A549 (cell line): ENCODE measurements at regions not wholly inside any gene's neighbourhood (a gene's known extent, or its start where the extent isn't known, plus 50 kb on each side); places are given as distances from the start of the nearest gene placed in this dataset.

Source experiments
- ATAC-seq, 2 experiments: fragments of 200-7000 bp in 1 of 2; fragments of >200 bp in 1 of 2; cut with Nextera tagmentation in 1 of 2; cut with Tn5 transposase in 1 of 2; 3 replicates each; pipeline versions ENCODE4 v1.8.0 to v1.9.1; 2018 to 2020; ENCODE audit warnings: mild to moderate bottlenecking in 1 of 2, moderate library complexity in 1 of 2
- CTCF ChIA-PET: fragments of 300-600 bp; sonication (Branson Sonifier 250); formaldehyde crosslinking; extraction: SDS; loops from one replicate; lab custom pipeline; 2021; ENCODE audit warnings: antibody characterized with exemption, inconsistent platforms; lab: Yijun Ruan, JAX
- POLR2A ChIA-PET: fragments of 350-600 bp; formaldehyde crosslinking; extraction: SDS; loops from one replicate; lab custom pipeline; 2021; ENCODE audit warnings: antibody characterized with exemption, inconsistent platforms; lab: Yijun Ruan, JAX
- DNase-seq, 2 experiments: peaks; one replicate each; pipeline versions ENCODE4 v3.0.0 to v3.0.0-alpha.2; 2011 to 2016; ENCODE audit warnings: low read depth in 1 of 2, low spot score in 1 of 2
- FAIRE-seq: peaks from 2 replicates; lab custom pipeline; 2011; peaks lifted over from hg19 to GRCh38; lab: Jason Lieb, UNC
- H3K27ac ChIP-seq, 2 experiments: fragments of >200 bp; sonication (Bioruptor Twin); formaldehyde crosslinking; 3 replicates each; pipeline ENCODE4 v1.5.1; 2016 to 2017
- H3K4me1 ChIP-seq: fragments of >200 bp; sonication (Bioruptor Twin); formaldehyde crosslinking; 3 replicates; pipeline ENCODE4 v1.6.1; 2016
- H3K4me2 ChIP-seq: fragments of >200 bp; sonication (Bioruptor Twin); formaldehyde crosslinking; 3 replicates; pipeline ENCODE4 v1.6.1; 2016
- H3K4me3 ChIP-seq: fragments of >200 bp; sonication (Bioruptor Twin); formaldehyde crosslinking; 3 replicates; pipeline ENCODE4 v1.5.1; 2016
- H3K9me3 ChIP-seq: fragments of >200 bp; sonication (Bioruptor Twin); formaldehyde crosslinking; 3 replicates; pipeline ENCODE4 v1.6.1; 2016
- ATOH8 ChIP-seq: fragments of 250-450 bp; sonication (Bioruptor Pico); IDR thresholded peaks from 2 replicates; pipeline ENCODE4 v1.5.0; 2020; ENCODE audit warnings: low read depth, mild to moderate bottlenecking, moderate library complexity
- BCL3 ChIP-seq: fragments of >200 bp; sonication (Bioruptor Twin); formaldehyde crosslinking; IDR thresholded peaks from 3 replicates; pipeline ENCODE4 v1.6.1; 2016
- CEBPB ChIP-seq, 2 experiments: fragments of >200 bp in 1 of 2; sonication (Bioruptor Twin) in 1 of 2; formaldehyde crosslinking in 1 of 2; IDR thresholded peaks; 2 replicates each; pipeline ENCODE4 v1.6.1; 2012 to 2016
- EHF ChIP-seq: fragments of 250-450 bp; sonication (Bioruptor Pico); IDR thresholded peaks from 2 replicates; pipeline ENCODE4 v1.5.0; 2020; ENCODE audit warnings: mild to moderate bottlenecking
- FOSB ChIP-seq: fragments of 250-450 bp; sonication (Bioruptor Pico); IDR thresholded peaks from 2 replicates; pipeline ENCODE4 v1.5.0; 2020; ENCODE audit warnings: mild to moderate bottlenecking, moderate library complexity
- FOXS1 ChIP-seq: fragments of 250-450 bp; sonication (Bioruptor Pico); IDR thresholded peaks from 2 replicates; pipeline ENCODE4 v1.5.0; 2020; ENCODE audit warnings: mild to moderate bottlenecking, moderate library complexity
- HDAC2 ChIP-seq: fragments of 200-600 bp; sonication (generic); IDR thresholded peaks from 2 replicates; pipeline ENCODE4 v1.6.1; 2016
- HMGXB4 ChIP-seq: fragments of 250-450 bp; sonication (Bioruptor Pico); IDR thresholded peaks from 2 replicates; pipeline ENCODE4 v1.5.0; 2021; ENCODE audit warnings: mild to moderate bottlenecking, moderate library complexity, borderline replicate concordance
- HOXB13 ChIP-seq: fragments of 250-450 bp; sonication (Bioruptor Pico); IDR thresholded peaks from 2 replicates; pipeline ENCODE4 v1.5.0; 2020; ENCODE audit warnings: low read depth, mild to moderate bottlenecking, moderate library complexity
- JUN ChIP-seq, 2 experiments: fragments of >200 bp; sonication (Bioruptor Twin); formaldehyde crosslinking; IDR thresholded peaks; 2 replicates in 1 of 2; 3 replicates in 1 of 2; pipeline ENCODE4 v1.6.1; 2016 to 2017
- JUNB ChIP-seq: fragments of >200 bp; sonication (Bioruptor Twin); formaldehyde crosslinking; IDR thresholded peaks from 2 replicates; pipeline ENCODE4 v1.6.1; 2016
- KDM5A ChIP-seq: fragments of 200-600 bp; sonication (generic); IDR thresholded peaks from 2 replicates; pipeline ENCODE4 v1.6.1; 2016; ENCODE audit warnings: antibody characterized with exemption, mild to moderate bottlenecking
- MAFK ChIP-seq: fragments of 450-650 bp; IDR thresholded peaks from 2 replicates; pipeline ENCODE4 v1.6.1; 2014; ENCODE audit not compliant: partially characterized antibody
- MAZ ChIP-seq: fragments of 150-350 bp; IDR thresholded peaks from 2 replicates; pipeline ENCODE4 v1.6.1; 2014; ENCODE audit warnings: antibody characterized with exemption, low read depth, low read length, borderline replicate concordance
- MYC ChIP-seq: IDR thresholded peaks from 2 replicates; pipeline ENCODE4 v1.6.1; 2012; ENCODE audit warnings: mild to moderate bottlenecking, inconsistent platforms, low read length, improper control_type of control experiment, borderline replicate concordance
- NFE2L2 ChIP-seq: fragments of 150-350 bp; conservative IDR thresholded peaks from 2 replicates; pipeline ENCODE4 v1.6.1; 2014; ENCODE audit warnings: low read length
- NR3C1 ChIP-seq: fragments of >200 bp; sonication (Bioruptor Twin); formaldehyde crosslinking; IDR thresholded peaks from 3 replicates; pipeline ENCODE4 v1.6.1; 2017
- POLR2AphosphoS2 ChIP-seq: conservative IDR thresholded peaks from 2 replicates; pipeline ENCODE4 v1.6.1; 2012; ENCODE audit warnings: low read length, improper control_type of control experiment, inconsistent platforms
- RAD21 ChIP-seq, 2 experiments: fragments of >200 bp in 1 of 2; sonication (Bioruptor Twin) in 1 of 2; formaldehyde crosslinking in 1 of 2; IDR thresholded peaks in 1 of 2; conservative IDR thresholded peaks in 1 of 2; 2 replicates in 1 of 2; 3 replicates in 1 of 2; pipeline ENCODE4 v1.6.1; 2012 to 2018; ENCODE audit warnings: inconsistent platforms in 1 of 2
- RARB ChIP-seq: fragments of 250-450 bp; sonication (Bioruptor Pico); IDR thresholded peaks from 2 replicates; pipeline ENCODE4 v1.8.0; 2021; ENCODE audit warnings: mild to moderate bottlenecking, moderate library complexity
- RNF2 ChIP-seq: fragments of 200-600 bp; sonication (generic); IDR thresholded peaks from 2 replicates; pipeline ENCODE4 v1.6.1; 2016; ENCODE audit warnings: low read depth, mild to moderate bottlenecking, antibody characterized with exemption, moderate library complexity, borderline replicate concordance
- SMC3 ChIP-seq: fragments of >200 bp; sonication (Bioruptor Twin); formaldehyde crosslinking; IDR thresholded peaks from 3 replicates; pipeline ENCODE4 v1.6.1; 2018; ENCODE audit warnings: inconsistent platforms
- SREBF2 ChIP-seq: fragments of 450-650 bp; IDR thresholded peaks from 2 replicates; pipeline ENCODE4 v1.6.1; 2014; ENCODE audit warnings: mild to moderate bottlenecking, moderate library complexity
- ZC3H11A ChIP-seq: fragments of 450-650 bp; IDR thresholded peaks from 2 replicates; pipeline ENCODE4 v1.6.1; 2014; ENCODE audit warnings: antibody characterized with exemption, mild to moderate bottlenecking
- WGBS: methylation state at CpG from one replicate; pipeline ENCODE4 v1.1.6; 2017; ENCODE audit errors: missing lambda C conversion rate; 5-methylcytosine and 5-hydroxymethylcytosine counted together
- TF ChIP-seq, protein P1 (sequence below): IDR thresholded peaks from 2 replicates; pipeline ENCODE4 v1.6.1; 2012; ENCODE audit warnings: low read depth, borderline replicate concordance
- TF ChIP-seq, protein P2 (sequence below): IDR thresholded peaks from 2 replicates; pipeline ENCODE4 v1.6.1; 2012

DNA sequence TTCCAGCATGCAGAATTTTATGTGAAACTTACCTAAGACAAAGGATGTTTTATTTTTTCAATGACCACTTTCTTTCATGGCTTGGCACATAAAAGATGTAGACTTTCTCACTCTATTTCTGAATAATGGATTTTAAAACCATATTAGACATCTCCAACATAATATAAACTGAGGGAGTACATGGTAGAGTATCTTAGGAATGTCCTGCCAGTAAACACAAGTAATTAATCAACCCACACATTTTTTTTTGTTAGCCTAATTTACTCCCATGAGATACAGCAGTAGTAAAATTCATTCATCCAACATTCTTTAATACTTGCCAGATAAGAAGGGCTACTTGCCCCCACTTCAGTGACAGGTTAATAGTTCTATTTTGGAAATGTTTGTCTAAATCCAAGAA is 235.4 kb upstream of the ADAMTS5 start:
- DNase-seq (no peak), FAIRE-seq (no peak), ATAC-seq (no peak)
- ChIA-PET CTCF (no interaction called here), POLR2A (no interaction called here)
- TF ChIP-seq EHF (CRISPR knock-in tag), result no peak
- Histone ChIP-seq H3K4me3 (no peak overlapping the region), H3K27ac (no peak overlapping the region), H3K4me1 (no peaks in the 10 kb centered on the region), H3K4me2 (no peak overlapping the region), H3K9me3 (no peaks in the 10 kb centered on the region)

DNA sequence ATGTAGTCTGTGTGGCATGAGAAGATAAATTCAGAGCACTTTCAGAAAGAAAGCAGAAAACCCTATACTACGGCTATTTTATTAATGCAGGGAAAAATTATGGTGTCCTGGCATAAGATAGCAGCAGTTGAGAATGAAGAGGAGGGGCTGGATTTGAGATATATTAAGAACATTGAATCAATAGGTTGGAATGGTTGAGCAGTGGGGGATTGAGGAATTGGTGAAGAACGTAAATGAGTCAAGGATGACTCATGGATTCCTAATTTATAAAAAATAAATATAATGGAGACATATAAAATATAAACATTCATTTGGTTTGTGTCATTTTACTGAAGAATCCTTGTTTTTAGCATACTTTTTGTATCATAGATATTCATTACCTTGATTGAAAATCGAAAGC is 234.3 kb upstream of the ADAMTS5 start:
- no peak overlapping the region for H3K4me2 ChIP-seq
- POLR2A ChIA-PET, result no interaction called here
- H3K9me3 ChIP-seq, result no peaks in the 10 kb centered on the region
- CTCF ChIA-PET, result no interaction called here
- no peak overlapping the region for H3K27ac ChIP-seq
- no peak for TF ChIP-seq MAFK
- no peak for TF ChIP-seq RNF2
- TF ChIP-seq CEBPB (IDR thresholded peaks at IDR 0.05), result no peak
- TF ChIP-seq NFE2L2, result no peak
- TF ChIP-seq EHF (CRISPR knock-in tag), result no peak
- no peak for TF ChIP-seq JUNB
- no peak for TF ChIP-seq JUN (IDR thresholded peaks at IDR 0.05)
- no peak for TF ChIP-seq MAZ
- TF ChIP-seq BCL3, result no peak
- TF ChIP-seq NR3C1, result no peak
- TF ChIP-seq POLR2AphosphoS2, result no peak
- no peak for TF ChIP-seq MYC
- no peak for TF ChIP-seq ZC3H11A
- no peak for TF ChIP-seq HDAC2
- TF ChIP-seq HOXB13, result no peak
- FAIRE-seq (no peak), ATAC-seq (no peak), DNase-seq (no peak)
- no peaks in the 10 kb centered on the region for H3K4me1 ChIP-seq
- WGBS, result 0% methylated on average over 3 of the region's 3 CpGs
- H3K4me3 ChIP-seq, result no peak overlapping the region

GRCh38 chr21:27196651-27197050 is 229.8 kb upstream of the ADAMTS5 start:
- POLR2A ChIA-PET, result no interaction called here
- TF ChIP-seq MAFK (no peak), HMGXB4 (CRISPR knock-in tag) (no peak), FOXS1 (CRISPR knock-in tag) (no peak), FOSB (CRISPR knock-in tag) (no peak), SREBF2 (no peak), ATOH8 (CRISPR knock-in tag) (no peak), RAD21 (conservative IDR thresholded peaks at IDR 0.05 in 1 of 2, IDR thresholded peaks at IDR 0.05 in 1 of 2) (no peak), SMC3 (no peak), RARB (CRISPR knock-in tag) (no peak), KDM5A (no peak)
- TF ChIP-seq, protein P1, sequence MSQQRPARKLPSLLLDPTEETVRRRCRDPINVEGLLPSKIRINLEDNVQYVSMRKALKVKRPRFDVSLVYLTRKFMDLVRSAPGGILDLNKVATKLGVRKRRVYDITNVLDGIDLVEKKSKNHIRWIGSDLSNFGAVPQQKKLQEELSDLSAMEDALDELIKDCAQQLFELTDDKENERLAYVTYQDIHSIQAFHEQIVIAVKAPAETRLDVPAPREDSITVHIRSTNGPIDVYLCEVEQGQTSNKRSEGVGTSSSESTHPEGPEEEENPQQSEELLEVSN, result no peak
- TF ChIP-seq, protein P2, sequence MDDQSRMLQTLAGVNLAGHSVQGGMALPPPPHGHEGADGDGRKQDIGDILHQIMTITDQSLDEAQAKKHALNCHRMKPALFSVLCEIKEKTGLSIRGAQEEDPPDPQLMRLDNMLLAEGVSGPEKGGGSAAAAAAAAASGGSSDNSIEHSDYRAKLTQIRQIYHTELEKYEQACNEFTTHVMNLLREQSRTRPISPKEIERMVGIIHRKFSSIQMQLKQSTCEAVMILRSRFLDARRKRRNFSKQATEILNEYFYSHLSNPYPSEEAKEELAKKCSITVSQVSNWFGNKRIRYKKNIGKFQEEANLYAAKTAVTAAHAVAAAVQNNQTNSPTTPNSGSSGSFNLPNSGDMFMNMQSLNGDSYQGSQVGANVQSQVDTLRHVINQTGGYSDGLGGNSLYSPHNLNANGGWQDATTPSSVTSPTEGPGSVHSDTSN, result no peak
- FAIRE-seq (no peak), DNase-seq (no peak), ATAC-seq (no peak)
- CTCF ChIA-PET, result no interaction called here
- H3K9me3 ChIP-seq, result no peaks in the 10 kb centered on the region
- H3K4me2 ChIP-seq, result no peak overlapping the region
- no peaks in the 10 kb centered on the region for H3K4me1 ChIP-seq
- H3K27ac ChIP-seq, result no peak overlapping the region
- WGBS, result 2% methylated on average over 3 of the region's 3 CpGs
- H3K4me3 ChIP-seq, result no peak overlapping the region
